ENCODE measurements at regions not wholly inside any gene's neighbourhood (a gene's known extent, or its start where the extent isn't known, plus 50 kb on each side); places are given as distances from the start of the nearest gene placed in this dataset.
"Not testable (repeated sequence)": the region's sequence is repeated elsewhere in the genome, so short reads cannot be mapped to it uniquely, and the experiment has no call there.

- Histone ChIP-seq H3K9me3 (ENCODE audit: control insufficient read depth in 2 of 2, insufficient read depth in 1 of 2, low read depth in 1 of 2, low read length in 1 of 2) (no peaks in the 10 kb centered on the region), H3K27ac (ENCODE audit: low read depth in 1 of 3, low read length in 2 of 3) (no peak overlapping the region), H3K27me3 (ENCODE audit: control insufficient read depth in 3 of 3, insufficient read depth in 3 of 3, low read length in 3 of 3) (no peaks in the 10 kb centered on the region), H3K4me1 (ENCODE audit: control insufficient read depth in 3 of 3, insufficient read depth in 2 of 3, low read depth in 1 of 3, low read length in 2 of 3) (no peaks in the 10 kb centered on the region), H3K4me3 (ENCODE audit: low read depth in 1 of 3, low read length in 3 of 3) (no peak overlapping the region), H3K36me3 (ENCODE audit: control insufficient read depth in 3 of 3, insufficient read depth in 2 of 3, low read depth in 1 of 3, low read length in 3 of 3) (no peaks in the 10 kb centered on the region)
- no peak for DNase-seq
- WGBS, 3 donors = 31 to 53% (median 42%) methylated on average over 1 of the region's 1 CpG
- FAIRE-seq = no peak
These were observed 744.9 kb downstream of the ANKRD7 start for GRCh38 chr7:118969370-118969769.

- 88 to 98% (median 94%) methylated on average over 1 of the region's 1 CpG for WGBS, 3 donors
- no peak for FAIRE-seq
These were observed 747.2 kb downstream of the ANKRD7 start for GRCh38 chr7:118971706-118972105.

GRCh38 chr7:118974836-118975235 lies 750.3 kb downstream of the ANKRD7 start:
- Histone ChIP-seq H3K9me3 (ENCODE audit: control insufficient read depth in 2 of 2, insufficient read depth in 1 of 2, low read depth in 1 of 2, low read length in 1 of 2) (no peaks in the 10 kb centered on the region), H3K4me1 (ENCODE audit: control insufficient read depth in 3 of 3, insufficient read depth in 2 of 3, low read depth in 1 of 3, low read length in 2 of 3) (no peaks in the 10 kb centered on the region), H3K4me3 (ENCODE audit: low read depth in 1 of 3, low read length in 3 of 3) (no peak overlapping the region), H3K27me3 (ENCODE audit: control insufficient read depth in 3 of 3, insufficient read depth in 3 of 3, low read length in 3 of 3) (no peaks in the 10 kb centered on the region), H3K36me3 (ENCODE audit: control insufficient read depth in 3 of 3, insufficient read depth in 2 of 3, low read depth in 1 of 3, low read length in 3 of 3) (no peaks in the 10 kb centered on the region), H3K27ac (ENCODE audit: low read depth in 1 of 3, low read length in 2 of 3) (no peak overlapping the region)
- 65 to 83% (median 67%) methylated on average over 1 of the region's 1 CpG for WGBS, 3 donors
- FAIRE-seq (no peak), DNase-seq (no peak)

More at GRCh38 chr7:118971706-118972105, 747.2 kb downstream of the ANKRD7 start:
- no peak overlapping the region for H3K4me3 ChIP-seq (ENCODE audit: low read depth in 1 of 3, low read length in 3 of 3)
- H3K27me3 ChIP-seq (ENCODE audit: control insufficient read depth in 3 of 3, insufficient read depth in 3 of 3, low read length in 3 of 3) = no peaks in the 10 kb centered on the region
- H3K9me3 ChIP-seq (ENCODE audit: control insufficient read depth in 2 of 2, insufficient read depth in 1 of 2, low read depth in 1 of 2, low read length in 1 of 2) = no peaks in the 10 kb centered on the region
- H3K4me1 ChIP-seq (ENCODE audit: control insufficient read depth in 3 of 3, insufficient read depth in 2 of 3, low read depth in 1 of 3, low read length in 2 of 3) = no peaks in the 10 kb centered on the region
- no peaks in the 10 kb centered on the region for H3K36me3 ChIP-seq (ENCODE audit: control insufficient read depth in 3 of 3, insufficient read depth in 2 of 3, low read depth in 1 of 3, low read length in 3 of 3)
- DNase-seq = no peak
- no peak overlapping the region for H3K27ac ChIP-seq (ENCODE audit: low read depth in 1 of 3, low read length in 2 of 3)

- Histone ChIP-seq H3K4me1 (ENCODE audit: control insufficient read depth in 3 of 3, insufficient read depth in 2 of 3, low read depth in 1 of 3, low read length in 2 of 3) (no peaks in the 10 kb centered on the region), H3K27ac (ENCODE audit: low read depth in 1 of 3, low read length in 2 of 3) (no peak overlapping the region), H3K4me3 (ENCODE audit: low read depth in 1 of 3, low read length in 3 of 3) (no peak overlapping the region), H3K9me3 (ENCODE audit: control insufficient read depth in 2 of 2, insufficient read depth in 1 of 2, low read depth in 1 of 2, low read length in 1 of 2) (no peaks in the 10 kb centered on the region), H3K27me3 (ENCODE audit: control insufficient read depth in 3 of 3, insufficient read depth in 3 of 3, low read length in 3 of 3) (no peaks in the 10 kb centered on the region), H3K36me3 (ENCODE audit: control insufficient read depth in 3 of 3, insufficient read depth in 2 of 3, low read depth in 1 of 3, low read length in 3 of 3) (no peaks in the 10 kb centered on the region)
- DNase-seq (no peak), FAIRE-seq (no peak)
- WGBS, 3 donors = 58 to 77% (median 76%) methylated on average over 1 of the region's 1 CpG
These were observed 770.8 kb downstream of the ANKRD7 start for GRCh38 chr7:118995350-118995749.

- no peak for FAIRE-seq
- H3K27me3 ChIP-seq (ENCODE audit: control insufficient read depth in 3 of 3, insufficient read depth in 3 of 3, low read length in 3 of 3) = no peaks in the 10 kb centered on the region
- no peaks in the 10 kb centered on the region for H3K36me3 ChIP-seq (ENCODE audit: control insufficient read depth in 3 of 3, insufficient read depth in 2 of 3, low read depth in 1 of 3, low read length in 3 of 3)
- no peaks in the 10 kb centered on the region for H3K4me1 ChIP-seq (ENCODE audit: control insufficient read depth in 3 of 3, insufficient read depth in 2 of 3, low read depth in 1 of 3, low read length in 2 of 3)
- no peak overlapping the region for H3K4me3 ChIP-seq (ENCODE audit: low read depth in 1 of 3, low read length in 3 of 3)
- no peaks in the 10 kb centered on the region for H3K9me3 ChIP-seq (ENCODE audit: control insufficient read depth in 2 of 2, insufficient read depth in 1 of 2, low read depth in 1 of 2, low read length in 1 of 2)
- DNase-seq = no peak
- no peak overlapping the region for H3K27ac ChIP-seq (ENCODE audit: low read depth in 1 of 3, low read length in 2 of 3)
These were observed 782.7 kb downstream of the ANKRD7 start for GRCh38 chr7:119007236-119007635.

GRCh38 chr7:119010635-119011034 lies 786.1 kb downstream of the ANKRD7 start:
- H3K9me3 ChIP-seq (ENCODE audit: control insufficient read depth in 2 of 2, insufficient read depth in 1 of 2, low read depth in 1 of 2, low read length in 1 of 2) = no peaks in the 10 kb centered on the region
- no peak for FAIRE-seq
- H3K4me3 ChIP-seq (ENCODE audit: low read depth in 1 of 3, low read length in 3 of 3) = no peak overlapping the region
- H3K4me1 ChIP-seq (ENCODE audit: control insufficient read depth in 3 of 3, insufficient read depth in 2 of 3, low read depth in 1 of 3, low read length in 2 of 3) = no peaks in the 10 kb centered on the region
- WGBS, 3 donors = 82 to 93% (median 92%) methylated on average over 1 of the region's 1 CpG
- no peaks in the 10 kb centered on the region for H3K27me3 ChIP-seq (ENCODE audit: control insufficient read depth in 3 of 3, insufficient read depth in 3 of 3, low read length in 3 of 3)
- DNase-seq = no peak
- no peaks in the 10 kb centered on the region for H3K36me3 ChIP-seq (ENCODE audit: control insufficient read depth in 3 of 3, insufficient read depth in 2 of 3, low read depth in 1 of 3, low read length in 3 of 3)
- no peak overlapping the region for H3K27ac ChIP-seq (ENCODE audit: low read depth in 1 of 3, low read length in 2 of 3)

GRCh38 chr7:119026391-119026790 lies 801.9 kb downstream of the ANKRD7 start:
- Histone ChIP-seq H3K4me1 (ENCODE audit: control insufficient read depth in 3 of 3, insufficient read depth in 2 of 3, low read depth in 1 of 3, low read length in 2 of 3) (no peaks in the 10 kb centered on the region), H3K4me3 (ENCODE audit: low read depth in 1 of 3, low read length in 3 of 3) (no peak overlapping the region), H3K9me3 (ENCODE audit: control insufficient read depth in 2 of 2, insufficient read depth in 1 of 2, low read depth in 1 of 2, low read length in 1 of 2) (peaks cover 0 to 2% of the 10 kb centered on the region in 2 donors), H3K27me3 (ENCODE audit: control insufficient read depth in 3 of 3, insufficient read depth in 3 of 3, low read length in 3 of 3) (no peaks in the 10 kb centered on the region), H3K27ac (ENCODE audit: low read depth in 1 of 3, low read length in 2 of 3) (no peak overlapping the region), H3K36me3 (ENCODE audit: control insufficient read depth in 3 of 3, insufficient read depth in 2 of 3, low read depth in 1 of 3, low read length in 3 of 3) (no peaks in the 10 kb centered on the region)
- 81 to 91% (median 86%) methylated on average over 2 of the region's 2 CpGs for WGBS, 3 donors
- DNase-seq (no peak), FAIRE-seq (no peak)

- WGBS, 3 donors = 25 to 55% (median 29%) methylated on average over 1 of the region's 1 CpG
- no peak overlapping the region for H3K4me3 ChIP-seq (ENCODE audit: low read depth in 1 of 3, low read length in 3 of 3)
- H3K9me3 ChIP-seq (ENCODE audit: control insufficient read depth in 2 of 2, insufficient read depth in 1 of 2, low read depth in 1 of 2, low read length in 1 of 2) = peaks cover 0 to 4% of the 10 kb centered on the region in 2 donors
- no peaks in the 10 kb centered on the region for H3K27me3 ChIP-seq (ENCODE audit: control insufficient read depth in 3 of 3, insufficient read depth in 3 of 3, low read length in 3 of 3)
- no peaks in the 10 kb centered on the region for H3K36me3 ChIP-seq (ENCODE audit: control insufficient read depth in 3 of 3, insufficient read depth in 2 of 3, low read depth in 1 of 3, low read length in 3 of 3)
- no peaks in the 10 kb centered on the region for H3K4me1 ChIP-seq (ENCODE audit: control insufficient read depth in 3 of 3, insufficient read depth in 2 of 3, low read depth in 1 of 3, low read length in 2 of 3)
- DNase-seq (no peak), FAIRE-seq (no peak)
- no peak overlapping the region for H3K27ac ChIP-seq (ENCODE audit: low read depth in 1 of 3, low read length in 2 of 3)
These were observed 804.2 kb downstream of the ANKRD7 start for GRCh38 chr7:119028736-119029135.

GRCh38 chr7:119032136-119032535 lies 807.6 kb downstream of the ANKRD7 start:
- not testable (repeated sequence) for DNase-seq; H3K27ac ChIP-seq (ENCODE audit: low read depth in 1 of 3, low read length in 2 of 3); H3K36me3 ChIP-seq (ENCODE audit: control insufficient read depth in 3 of 3, insufficient read depth in 2 of 3, low read depth in 1 of 3, low read length in 3 of 3); H3K4me1 ChIP-seq (ENCODE audit: control insufficient read depth in 3 of 3, insufficient read depth in 2 of 3, low read depth in 1 of 3, low read length in 2 of 3); FAIRE-seq; H3K9me3 ChIP-seq (ENCODE audit: control insufficient read depth in 2 of 2, insufficient read depth in 1 of 2, low read depth in 1 of 2, low read length in 1 of 2); H3K4me3 ChIP-seq (ENCODE audit: low read depth in 1 of 3, low read length in 3 of 3); H3K27me3 ChIP-seq (ENCODE audit: control insufficient read depth in 3 of 3, insufficient read depth in 3 of 3, low read length in 3 of 3)
- 88 to 95% (median 91%) methylated on average over 4 of the region's 4 CpGs for WGBS, 3 donors

Measured in small intestine (tissue), 7 donors.